VCaP (cell line): ENCODE measurements at regions not wholly inside any gene's neighbourhood (a gene's known extent, or its start where the extent isn't known, plus 50 kb on each side); places are given as distances from the start of the nearest gene placed in this dataset.

ENCODE experiments used
- H3K27ac ChIP-seq: fragments of 450-650 bp; 2 replicates; pipeline ENCODE4 v1.5.1; 2017
- TF ChIP-seq, protein P1 (sequence below): fragments of 450-650 bp; conservative IDR thresholded peaks from 2 replicates; pipeline ENCODE4 v1.5.1; 2017; ENCODE audit warnings: mild to moderate bottlenecking, moderate library complexity

DNA sequence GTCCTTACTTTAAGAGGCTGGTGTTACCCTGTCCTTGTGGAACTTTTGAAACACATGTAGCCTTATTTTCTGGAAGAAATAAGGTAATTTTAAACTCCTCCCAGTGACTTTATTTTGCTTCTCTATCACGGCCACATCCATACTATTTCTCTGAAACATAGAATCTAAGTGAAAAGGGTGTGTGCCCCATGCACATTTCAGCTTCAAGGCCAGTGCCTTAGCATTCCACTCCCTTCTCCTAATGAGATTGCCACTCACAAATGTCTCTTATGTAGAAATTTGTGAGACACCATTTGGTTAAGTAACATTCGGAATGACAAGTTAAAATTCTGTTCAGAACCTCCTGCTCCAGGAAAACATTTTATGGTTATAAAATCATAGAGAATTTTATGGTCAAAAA lies 562.7 kb downstream of the TUSC7 start:
- no peak overlapping the region for H3K27ac ChIP-seq
- TF ChIP-seq, protein P1, sequence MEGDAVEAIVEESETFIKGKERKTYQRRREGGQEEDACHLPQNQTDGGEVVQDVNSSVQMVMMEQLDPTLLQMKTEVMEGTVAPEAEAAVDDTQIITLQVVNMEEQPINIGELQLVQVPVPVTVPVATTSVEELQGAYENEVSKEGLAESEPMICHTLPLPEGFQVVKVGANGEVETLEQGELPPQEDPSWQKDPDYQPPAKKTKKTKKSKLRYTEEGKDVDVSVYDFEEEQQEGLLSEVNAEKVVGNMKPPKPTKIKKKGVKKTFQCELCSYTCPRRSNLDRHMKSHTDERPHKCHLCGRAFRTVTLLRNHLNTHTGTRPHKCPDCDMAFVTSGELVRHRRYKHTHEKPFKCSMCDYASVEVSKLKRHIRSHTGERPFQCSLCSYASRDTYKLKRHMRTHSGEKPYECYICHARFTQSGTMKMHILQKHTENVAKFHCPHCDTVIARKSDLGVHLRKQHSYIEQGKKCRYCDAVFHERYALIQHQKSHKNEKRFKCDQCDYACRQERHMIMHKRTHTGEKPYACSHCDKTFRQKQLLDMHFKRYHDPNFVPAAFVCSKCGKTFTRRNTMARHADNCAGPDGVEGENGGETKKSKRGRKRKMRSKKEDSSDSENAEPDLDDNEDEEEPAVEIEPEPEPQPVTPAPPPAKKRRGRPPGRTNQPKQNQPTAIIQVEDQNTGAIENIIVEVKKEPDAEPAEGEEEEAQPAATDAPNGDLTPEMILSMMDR, result no peak

GRCh38 chr3:117272876-117273523 lies 563.4 kb downstream of the TUSC7 start:
- TF ChIP-seq, protein P1, result no peak

GRCh38 chr3:117277816-117278215 lies 568.2 kb downstream of the TUSC7 start:
- H3K27ac ChIP-seq, result peak overlapping the region; percentile 85
- TF ChIP-seq, protein P1, result no peak

More at GRCh38 chr3:117272876-117273523, 563.4 kb downstream of the TUSC7 start:
- peak overlapping the region; percentile 30 for H3K27ac ChIP-seq

GRCh38 chr3:117278424-117279190 lies 569.0 kb downstream of the TUSC7 start:
- TF ChIP-seq, protein P1, result no peak
- peak overlapping the region; percentile 85 for H3K27ac ChIP-seq

DNA sequence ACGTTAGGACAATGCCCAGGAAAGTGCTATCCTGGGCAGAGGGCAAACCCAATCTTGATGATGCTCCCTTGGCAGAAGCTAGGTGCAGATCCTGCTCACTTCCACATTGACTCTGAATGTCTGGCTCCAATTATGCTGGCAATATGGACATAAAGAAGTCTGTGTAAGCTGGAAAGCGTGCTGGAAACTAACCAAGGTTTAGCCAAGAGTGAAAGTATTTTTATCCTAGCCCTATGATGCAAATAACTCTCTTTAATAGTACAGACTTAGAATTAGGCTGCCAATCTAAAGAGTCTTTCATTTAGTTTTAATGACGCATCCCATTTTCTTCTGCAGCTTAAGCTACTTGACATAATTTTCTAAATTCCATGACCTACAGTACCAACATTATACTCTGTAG lies 571.8 kb downstream of the TUSC7 start:
- TF ChIP-seq, protein P1, result no peak
- peak overlapping the region; percentile 85 for H3K27ac ChIP-seq

- H3K27ac ChIP-seq, result no peak overlapping the region
- TF ChIP-seq, protein P1, result no peak
These were observed 573.0 kb downstream of the TUSC7 start for GRCh38 chr3:117282566-117282965.

- peak overlapping the region; percentile 57; the same call in 1 of the 2 replicates for H3K27ac ChIP-seq
These were observed 576.2 kb downstream of the TUSC7 start for GRCh38 chr3:117285737-117286136.

More at GRCh38 chr3:117285737-117286136, 576.2 kb downstream of the TUSC7 start:
- TF ChIP-seq, protein P1, result no peak
